Esophagus muscularis mucosa (tissue), 4 donors: ENCODE measurements at regions not wholly inside any gene's neighbourhood (a gene's known extent, or its start where the extent isn't known, plus 50 kb on each side); places are given as distances from the start of the nearest gene placed in this dataset.

Experiments used
- DNase-seq: peaks from one replicate; pipeline ENCODE4 v3.0.0-alpha.2; 2017; ENCODE audit errors: extremely low spot score
- H3K27ac ChIP-seq, 4 donors: fragments of 200-600 bp; sonication (generic); replicated peaks in 1 of 4; 1 replicate in 3 of 4; 2 replicates in 1 of 4; pipeline ENCODE4 v1.5.1; 2016 to 2019; ENCODE audit warnings: mild to moderate bottlenecking in 1 of 4
- H3K27me3 ChIP-seq, 4 donors: fragments of 200-600 bp; sonication (generic); one replicate each; pipeline versions ENCODE4 v1.5.1 to v1.6.0; 2016 to 2019
- H3K36me3 ChIP-seq, 4 donors: fragments of 200-600 bp; sonication (generic); one replicate each; pipeline ENCODE4 v1.5.1; 2016 to 2019
- H3K4me1 ChIP-seq, 4 donors: fragments of 200-600 bp; sonication (generic); one replicate each; pipeline ENCODE4 v1.5.1; 2016 to 2019
- H3K4me3 ChIP-seq, 4 donors: fragments of 200-600 bp; sonication (generic); 1 replicate in 2 of 4; 2 replicates in 2 of 4; pipeline ENCODE4 v1.5.1; 2016 to 2019; ENCODE audit warnings: mild to moderate bottlenecking in 4 of 4, moderate library complexity in 1 of 4
- H3K9me3 ChIP-seq, 4 donors: fragments of 200-600 bp; sonication (generic); 1 replicate in 3 of 4; 2 replicates in 1 of 4; pipeline ENCODE4 v1.5.1; 2016 to 2019
- CTCF ChIP-seq, 3 experiments: fragments of 200-600 bp in 2 of 3; fragments of 450-650 bp in 1 of 3; sonication (generic) in 2 of 3; IDR thresholded peaks; one replicate each; pipeline ENCODE4 v1.5.1; 2017 to 2019; ENCODE audit warnings: antibody characterized with exemption in 3 of 3, mild to moderate bottlenecking in 2 of 3, moderate library complexity in 1 of 3
- EP300 ChIP-seq: sonication (generic); formaldehyde crosslinking; IDR thresholded peaks from one replicate; pipeline ENCODE4 v1.6.1; 2017; ENCODE audit warnings: antibody characterized with exemption
- POLR2A ChIP-seq: fragments of 450-650 bp; IDR thresholded peaks from one replicate; pipeline ENCODE4 v1.6.1; 2017; ENCODE audit warnings: antibody characterized with exemption, moderate library complexity, mild to moderate bottlenecking, low read depth
- POLR2AphosphoS5 ChIP-seq, 2 donors: sonication (generic); formaldehyde crosslinking; IDR thresholded peaks; one replicate each; pipeline ENCODE4 v1.6.1; 2017; ENCODE audit warnings: antibody characterized with exemption in 2 of 2
- WGBS: methylation state at CpG from one replicate; pipeline ENCODE4 v1.1.5; 2018; 5-methylcytosine and 5-hydroxymethylcytosine counted together
- intact Hi-C: fragments of 100-400 bp; cut with DNase I; formaldehyde crosslinking; loops from one replicate; pipeline ENCODE4 v1.15.1; 2023

- no peaks in the 10 kb centered on the region for H3K9me3 ChIP-seq
- TF ChIP-seq POLR2AphosphoS5 (IDR thresholded peaks at IDR 0.05): no peak
- no peak for TF ChIP-seq POLR2A
- TF ChIP-seq CTCF (IDR thresholded peaks at IDR 0.05): no peak
- TF ChIP-seq EP300: no peak
- no peak overlapping the region for H3K27ac ChIP-seq
- H3K4me3 ChIP-seq: no peak overlapping the region
- 22% methylated on average over 6 of the region's 6 CpGs for WGBS
- no peaks in the 10 kb centered on the region for H3K36me3 ChIP-seq
- intact Hi-C loops: loop anchor here (10.0 kb wide), 2 partner anchors 169 to 221 kb away; no protein-coding TSS in a partner anchor
- peaks cover 22 to 50% (median 41%) of the 10 kb centered on the region in 4 donors for H3K4me1 ChIP-seq
- DNase-seq: no peak
- no peaks in the 10 kb centered on the region for H3K27me3 ChIP-seq
Measured at GRCh38 chr1:221035662-221036153, 156.5 kb downstream of the HLX start.

- H3K4me1 ChIP-seq: peaks cover 9 to 14% (median 10%) of the 10 kb centered on the region in 4 donors
- no peak overlapping the region for H3K27ac ChIP-seq
- H3K36me3 ChIP-seq: no peaks in the 10 kb centered on the region
- H3K4me3 ChIP-seq: no peak overlapping the region
- 91% methylated on average over 1 of the region's 1 CpG for WGBS
- TF ChIP-seq CTCF (IDR thresholded peaks at IDR 0.05) (no peak), EP300 (no peak), POLR2A (no peak), POLR2AphosphoS5 (IDR thresholded peaks at IDR 0.05) (no peak)
- DNase-seq: no peak
- intact Hi-C loops: loop anchor here (10.0 kb wide), 2 partner anchors 165 to 225 kb away; no protein-coding TSS in a partner anchor
- H3K27me3 ChIP-seq: no peaks in the 10 kb centered on the region
- no peaks in the 10 kb centered on the region for H3K9me3 ChIP-seq
Measured at GRCh38 chr1:221039616-221040015, 160.4 kb downstream of the HLX start.

- H3K36me3 ChIP-seq: no peaks in the 10 kb centered on the region
- H3K27me3 ChIP-seq: no peaks in the 10 kb centered on the region
- 95% methylated on average over 1 of the region's 1 CpG for WGBS
- no peak for DNase-seq
- TF ChIP-seq POLR2AphosphoS5 (IDR thresholded peaks at IDR 0.05): no peak
- no peak for TF ChIP-seq CTCF (IDR thresholded peaks at IDR 0.05)
- TF ChIP-seq EP300: no peak
- TF ChIP-seq POLR2A: no peak
- intact Hi-C loops: no loop called here
- H3K9me3 ChIP-seq: no peaks in the 10 kb centered on the region
- H3K4me1 ChIP-seq: peaks cover 7 to 9% (median 9%) of the 10 kb centered on the region in 4 donors
- H3K27ac ChIP-seq: no peak overlapping the region
- no peak overlapping the region for H3K4me3 ChIP-seq
Measured at GRCh38 chr1:221040101-221040500, 160.9 kb downstream of the HLX start.

GRCh38 chr1:221040691-221041285 is 161.5 kb downstream of the HLX start:
- intact Hi-C loops: no loop called here
- no peak for DNase-seq
- no peaks in the 10 kb centered on the region for H3K27me3 ChIP-seq
- no peak for TF ChIP-seq POLR2AphosphoS5 (IDR thresholded peaks at IDR 0.05)
- no peak for TF ChIP-seq POLR2A
- TF ChIP-seq EP300: no peak
- no peak for TF ChIP-seq CTCF (IDR thresholded peaks at IDR 0.05)
- no peak overlapping the region for H3K4me3 ChIP-seq
- no peak overlapping the region for H3K27ac ChIP-seq
- H3K9me3 ChIP-seq: no peaks in the 10 kb centered on the region
- no peaks in the 10 kb centered on the region for H3K36me3 ChIP-seq
- H3K4me1 ChIP-seq: peaks cover under 1 to 4% (median 3%) of the 10 kb centered on the region in 4 donors
- 79% methylated on average over 2 of the region's 2 CpGs for WGBS

GRCh38 chr1:221044538-221044937 is 165.3 kb downstream of the HLX start:
- H3K4me1 ChIP-seq: peaks cover 0 to 22% (median 8%) of the 10 kb centered on the region in 4 donors
- DNase-seq: no peak
- intact Hi-C loops: no loop called here
- H3K9me3 ChIP-seq: no peaks in the 10 kb centered on the region
- H3K4me3 ChIP-seq: no peak overlapping the region
- TF ChIP-seq POLR2A (no peak), POLR2AphosphoS5 (IDR thresholded peaks at IDR 0.05) (no peak), EP300 (no peak), CTCF (IDR thresholded peaks at IDR 0.05) (no peak)
- H3K36me3 ChIP-seq: no peaks in the 10 kb centered on the region
- no peak overlapping the region for H3K27ac ChIP-seq
- H3K27me3 ChIP-seq: no peaks in the 10 kb centered on the region
